IMR-90 (cell line): ENCODE measurements at regions not wholly inside any gene's neighbourhood (a gene's known extent, or its start where the extent isn't known, plus 50 kb on each side); places are given as distances from the start of the nearest gene placed in this dataset.

ENCODE experiments used
- ATAC-seq: fragments of 200-7000 bp; cut with Tn5 transposase; 2 replicates; pipeline ENCODE4 v1.9.1; 2020; ENCODE audit warnings: low read depth, mild to moderate bottlenecking, moderate library complexity
- BruUV-seq: library from RNA; stranded (reverse); fragments of 400-500 nt; replicated peaks from 2 replicates; lab custom pipeline; 2021; lab: Mats Ljungman, UMichigan
- CTCF ChIA-PET: fragments of 300-600 bp; formaldehyde crosslinking; extraction: SDS; loops from one replicate; lab custom pipeline; 2021; ENCODE audit warnings: antibody characterized with exemption; lab: Yijun Ruan, JAX
- POLR2A ChIA-PET: fragments of 300-600 bp; sonication (Branson Sonifier 250); formaldehyde crosslinking; loops from one replicate; lab custom pipeline; 2022; ENCODE audit warnings: antibody characterized with exemption; ENCODE audit not compliant: unreplicated experiment; lab: Charles Lee
- DNase-seq: peaks from one replicate; pipeline ENCODE4 v3.0.0; 2013
- H2AFZ ChIP-seq: replicated peaks from 2 replicates; pipeline ENCODE3; 2013; ENCODE audit warnings: low read length, mild to moderate bottlenecking; ENCODE audit not compliant: poor library complexity
- H2AK5ac ChIP-seq: 2 replicates; pipeline ENCODE4 v1.6.1; 2013; ENCODE audit warnings: low read depth, low read length, inconsistent platforms
- H2AK9ac ChIP-seq: replicated peaks from 2 replicates; pipeline ENCODE3; 2013; ENCODE audit warnings: mild to moderate bottlenecking, low read depth, low read length, moderate library complexity; ENCODE audit not compliant: poor library complexity
- H2BK120ac ChIP-seq: 2 replicates; pipeline ENCODE4 v1.6.1; 2013; ENCODE audit warnings: low read depth, low read length, inconsistent platforms
- H2BK15ac ChIP-seq: 3 replicates; pipeline ENCODE4 v1.6.1; 2013; ENCODE audit warnings: low read depth, low read length, inconsistent platforms
- H2BK20ac ChIP-seq: 2 replicates; pipeline ENCODE4 v1.6.1; 2013; ENCODE audit warnings: low read depth, mild to moderate bottlenecking, inconsistent platforms, low read length, moderate library complexity
- H2BK5ac ChIP-seq: 2 replicates; pipeline ENCODE4 v1.6.1; 2013; ENCODE audit warnings: mild to moderate bottlenecking, low read depth, low read length, inconsistent platforms; ENCODE audit not compliant: poor library complexity, severe bottlenecking
- H3K14ac ChIP-seq: replicated peaks from 2 replicates; pipeline ENCODE4 v1.6.1; 2013; ENCODE audit warnings: low read depth, low read length, inconsistent platforms
- H3K18ac ChIP-seq: 2 replicates; pipeline ENCODE4 v1.6.1; 2013; ENCODE audit warnings: low read depth, low read length, control low read depth
- H3K23ac ChIP-seq: 2 replicates; pipeline ENCODE4 v1.6.1; 2013; ENCODE audit warnings: low read depth, low read length, inconsistent platforms
- H3K27ac ChIP-seq: 2 replicates; pipeline ENCODE4 v1.5.1; 2013; ENCODE audit warnings: mild to moderate bottlenecking, control low read depth, low read length; ENCODE audit not compliant: insufficient read depth
- H3K27me3 ChIP-seq: 2 replicates; pipeline ENCODE4 v1.6.1; 2013; ENCODE audit warnings: low read length; ENCODE audit not compliant: control insufficient read depth, insufficient read depth
- H3K36me3 ChIP-seq: 2 replicates; pipeline ENCODE4 v1.6.1; 2013; ENCODE audit warnings: low read length, mixed read lengths; ENCODE audit not compliant: control insufficient read depth, insufficient read depth
- H3K4ac ChIP-seq: 2 replicates; pipeline ENCODE4 v1.6.1; 2013; ENCODE audit warnings: low read depth, low read length, inconsistent platforms
- H3K4me1 ChIP-seq: 2 replicates; pipeline ENCODE4 v1.6.1; 2013; ENCODE audit warnings: low read length, mixed read lengths; ENCODE audit not compliant: control insufficient read depth, insufficient read depth
- H3K4me2 ChIP-seq: 2 replicates; pipeline ENCODE4 v1.6.1; 2013; ENCODE audit warnings: low read depth, mild to moderate bottlenecking, control low read depth, low read length, moderate library complexity
- H3K4me3 ChIP-seq: 2 replicates; pipeline ENCODE4 v1.5.1; 2013; ENCODE audit warnings: low read depth, mild to moderate bottlenecking, control low read depth, low read length, moderate library complexity; ENCODE audit not compliant: insufficient read depth
- H3K56ac ChIP-seq: 2 replicates; pipeline ENCODE4 v1.6.1; 2013; ENCODE audit warnings: low read length, inconsistent platforms; ENCODE audit not compliant: insufficient read depth; ENCODE audit errors: extremely low read depth
- H3K79me1 ChIP-seq, 2 experiments: 2 replicates each; pipeline ENCODE4 v1.6.1; 2013; ENCODE audit warnings: low read length in 2 of 2, inconsistent platforms in 1 of 2, low read depth in 1 of 2
- H3K9ac ChIP-seq: 2 replicates; pipeline ENCODE4 v1.6.1; 2013; ENCODE audit warnings: low read depth, low read length, control low read depth
- H3K9me1 ChIP-seq: 2 replicates; pipeline ENCODE4 v1.6.1; 2013; ENCODE audit warnings: low read length, inconsistent platforms; ENCODE audit not compliant: insufficient read depth
- H3K9me3 ChIP-seq: 2 replicates; pipeline ENCODE4 v1.6.1; 2013; ENCODE audit warnings: low read length; ENCODE audit not compliant: control insufficient read depth, insufficient read depth
- H4K20me1 ChIP-seq: 2 replicates; pipeline ENCODE4 v1.6.1; 2013; ENCODE audit warnings: low read length, inconsistent platforms; ENCODE audit not compliant: insufficient read depth
- H4K5ac ChIP-seq: 2 replicates; pipeline ENCODE4 v1.6.1; 2013; ENCODE audit warnings: mild to moderate bottlenecking, low read depth, low read length, control low read depth
- H4K8ac ChIP-seq, 2 experiments: 2 replicates each; pipeline ENCODE4 v1.6.1; 2013; ENCODE audit warnings: low read depth in 2 of 2, low read length in 2 of 2, control low read depth in 1 of 2, inconsistent platforms in 1 of 2
- H4K91ac ChIP-seq: 2 replicates; pipeline ENCODE4 v1.6.1; 2013; ENCODE audit warnings: low read depth, low read length, inconsistent platforms; ENCODE audit not compliant: insufficient read depth
- CHD1 ChIP-seq: IDR thresholded peaks from 2 replicates; pipeline ENCODE4 v1.6.1; 2012; ENCODE audit warnings: low read depth, low read length, improper control_type of control experiment
- CTCF ChIP-seq: conservative IDR thresholded peaks from 2 replicates; pipeline ENCODE4 v1.5.1; 2012; ENCODE audit warnings: mild to moderate bottlenecking, low read depth, low read length, improper control_type of control experiment
- ELK1 ChIP-seq: fragments of 150-350 bp; IDR thresholded peaks from 2 replicates; pipeline ENCODE4 v1.6.1; 2016; ENCODE audit warnings: low read depth, mild to moderate bottlenecking, low read length, moderate library complexity, borderline replicate concordance
- FOS ChIP-seq: fragments of 150-350 bp; IDR thresholded peaks from 2 replicates; pipeline ENCODE4 v1.6.1; 2016; ENCODE audit warnings: low read depth, low read length
- MAFK ChIP-seq: IDR thresholded peaks from 2 replicates; pipeline ENCODE4 v1.6.1; 2012; ENCODE audit warnings: low read depth, low read length, improper control_type of control experiment
- MAZ ChIP-seq: IDR thresholded peaks from 2 replicates; pipeline ENCODE4 v1.6.1; 2012; ENCODE audit warnings: low read depth, mild to moderate bottlenecking, low read length, improper control_type of control experiment, moderate library complexity, borderline replicate concordance
- RAD21 ChIP-seq: IDR thresholded peaks from 2 replicates; pipeline ENCODE4 v1.6.1; 2012; ENCODE audit warnings: low read length, improper control_type of control experiment
- RCOR1 ChIP-seq: IDR thresholded peaks from 2 replicates; pipeline ENCODE4 v1.6.1; 2012; ENCODE audit warnings: mild to moderate bottlenecking, low read length, improper control_type of control experiment; ENCODE audit not compliant: insufficient replicate concordance
- SMC3 ChIP-seq: fragments of 150-350 bp; IDR thresholded peaks from 2 replicates; pipeline ENCODE4 v1.6.1; 2016; ENCODE audit warnings: low read depth, mild to moderate bottlenecking, antibody characterized with exemption, low read length, moderate library complexity
- USF2 ChIP-seq: fragments of 150-350 bp; IDR thresholded peaks from 2 replicates; pipeline ENCODE4 v1.6.1; 2017; ENCODE audit warnings: mild to moderate bottlenecking, antibody characterized with exemption, low read length, low read depth
- WGBS, 2 experiments: methylation state at CpG; one replicate each; pipeline versions ENCODE4 v1.1.5 to v1.1.7; 2013; ENCODE audit warnings: missing lambda C conversion rate in 2 of 2; ENCODE audit not compliant: insufficient read length in 1 of 2; ENCODE audit errors: extremely low coverage in 2 of 2; 5-methylcytosine and 5-hydroxymethylcytosine counted together
- dilution Hi-C: fragments of 300-500 bp; cut with HindIII; formaldehyde crosslinking; loops from one replicate; pipeline ENCODE4 v1.14.3; 2018; ENCODE audit warnings: low sequenced_read_pairs; ENCODE audit not compliant: unreplicated experiment
- in situ Hi-C: fragments of 300-500 bp; cut with MboI; formaldehyde crosslinking; loops from 3 replicates; pipeline ENCODE4 v1.14.3; 2019; ENCODE audit warnings: low sequenced_read_pairs, inconsistent platforms, mixed read lengths
- intact Hi-C: fragments of 100-400 bp; cut with micrococcal nuclease; formaldehyde crosslinking; loops from 2 replicates; pipeline ENCODE4 v1.10.0; 2022

GRCh38 chr2:161076936-161077335 lies 83.3 kb upstream of the TANK start:
- 90% methylated on average over 2 of the region's 9 CpGs; no CpG with 5 or more reads in 1 of the 2 experiments for WGBS, 2 experiments
- no peak overlapping the region for H3K56ac ChIP-seq
- in situ Hi-C loops = no loop called here

More at GRCh38 chr2:161076936-161077335, 83.3 kb upstream of the TANK start:
- no peak overlapping the region for H3K9ac ChIP-seq
- no peaks in the 10 kb centered on the region for H3K27me3 ChIP-seq
- no peak overlapping the region for H2BK20ac ChIP-seq
- ChIA-PET POLR2A (no interaction called here), CTCF (no interaction called here)
- no peaks in the 10 kb centered on the region for H3K4me1 ChIP-seq
- H3K23ac ChIP-seq = no peak overlapping the region
- no peak overlapping the region for H4K5ac ChIP-seq
- ATAC-seq (no peak), DNase-seq (no peak)
- no peaks in the 10 kb centered on the region for H3K79me1 ChIP-seq
- no peak overlapping the region for H2AFZ ChIP-seq
- no peak overlapping the region for H3K14ac ChIP-seq
- H3K9me1 ChIP-seq = no peaks in the 10 kb centered on the region
- H4K8ac ChIP-seq = no peak overlapping the region
- H2AK5ac ChIP-seq = no peak overlapping the region
- intact Hi-C loops = no loop called here
- H2BK120ac ChIP-seq = no peak overlapping the region
- BruUV-seq = no TSS peak
- no peak overlapping the region for H2BK5ac ChIP-seq
- TF ChIP-seq CTCF (no peak), SMC3 (no peak), ELK1 (no peak), FOS (no peak), MAFK (no peak), RAD21 (no peak), CHD1 (no peak), MAZ (no peak), RCOR1 (no peak), USF2 (no peak)
- H2AK9ac ChIP-seq = no peak overlapping the region
- no peak overlapping the region for H3K4me3 ChIP-seq
- no peak overlapping the region for H3K27ac ChIP-seq
- no peaks in the 10 kb centered on the region for H4K20me1 ChIP-seq
- H4K91ac ChIP-seq = no peak overlapping the region
- no peaks in the 10 kb centered on the region for H3K9me3 ChIP-seq
- H3K36me3 ChIP-seq = no peaks in the 10 kb centered on the region
- no peak overlapping the region for H3K18ac ChIP-seq
- H2BK15ac ChIP-seq = no peak overlapping the region
- H3K4ac ChIP-seq = no peak overlapping the region
- no peak overlapping the region for H3K4me2 ChIP-seq
- dilution Hi-C loops = no loop called here
